HUDEP-2 (cell line): ENCODE measurements at regions not wholly inside any gene's neighbourhood (a gene's known extent, or its start where the extent isn't known, plus 50 kb on each side); places are given as distances from the start of the nearest gene placed in this dataset.

ENCODE experiments used
- DNase-seq, 76 experiments: peaks; one replicate each; lab custom pipeline; 2025; ENCODE audit not compliant: unreplicated experiment in 76 of 76; lab: John Stamatoyannopoulos, UW

DNA sequence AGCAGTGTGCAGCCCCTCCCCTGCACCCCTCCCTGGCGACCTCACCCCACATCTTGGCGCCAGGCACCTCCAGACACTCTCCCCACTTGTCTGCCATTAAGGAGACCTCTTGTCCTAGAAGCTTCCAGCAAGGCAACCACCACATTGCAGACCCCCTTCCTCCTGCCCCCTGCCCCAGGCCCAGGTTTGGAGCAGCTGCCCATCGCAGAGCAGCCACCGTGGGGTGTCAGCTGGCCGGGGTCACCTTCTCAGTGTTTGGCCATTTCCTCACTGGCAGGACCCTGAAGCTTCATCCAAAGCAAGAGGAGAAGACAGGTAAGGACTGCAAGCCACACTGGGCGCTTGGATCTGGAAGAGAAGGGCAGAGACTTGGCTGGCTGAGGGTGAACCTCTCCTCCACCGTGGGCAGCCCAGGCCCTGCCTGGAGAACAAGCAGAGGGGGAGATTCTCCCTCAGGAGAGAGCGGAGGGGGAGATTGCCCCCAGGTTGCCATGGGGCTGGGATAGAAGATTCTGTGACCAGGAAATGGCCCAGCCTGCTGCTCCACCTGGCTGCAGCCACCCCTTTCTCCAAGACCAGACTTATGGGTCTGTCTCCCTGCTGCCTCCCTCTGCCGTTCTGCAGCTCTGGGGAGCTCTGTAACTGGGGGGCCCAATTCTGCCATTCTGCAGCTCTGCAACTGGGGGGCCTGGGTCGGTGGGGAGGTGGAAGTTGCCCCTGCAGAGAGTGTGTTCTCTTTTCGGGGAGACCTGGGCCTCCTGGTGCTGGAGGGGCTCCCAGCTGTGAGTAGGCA lies 72.9 kb upstream of the C14orf180 start:
- no peak for DNase-seq

DNA sequence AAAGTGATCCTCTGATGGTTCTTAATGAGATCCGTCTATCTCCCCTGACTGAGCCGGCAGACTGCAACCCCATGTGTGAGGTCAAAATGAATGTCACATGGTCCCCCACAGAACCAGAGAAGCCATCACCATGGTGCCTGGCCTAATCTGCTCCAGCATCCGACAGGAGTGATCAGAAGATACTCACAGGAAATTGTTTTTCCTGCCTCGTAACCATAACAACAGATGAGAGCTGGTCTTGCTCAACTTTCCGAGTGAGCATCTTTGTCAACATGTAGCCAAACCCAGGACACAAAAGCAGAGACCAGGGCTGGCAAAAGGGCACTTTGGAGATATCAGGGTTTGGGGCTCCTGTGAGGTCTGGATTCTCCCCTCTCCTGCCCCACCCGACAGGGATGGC lies 72.1 kb upstream of the C14orf180 start:
- no peak for DNase-seq

DNA sequence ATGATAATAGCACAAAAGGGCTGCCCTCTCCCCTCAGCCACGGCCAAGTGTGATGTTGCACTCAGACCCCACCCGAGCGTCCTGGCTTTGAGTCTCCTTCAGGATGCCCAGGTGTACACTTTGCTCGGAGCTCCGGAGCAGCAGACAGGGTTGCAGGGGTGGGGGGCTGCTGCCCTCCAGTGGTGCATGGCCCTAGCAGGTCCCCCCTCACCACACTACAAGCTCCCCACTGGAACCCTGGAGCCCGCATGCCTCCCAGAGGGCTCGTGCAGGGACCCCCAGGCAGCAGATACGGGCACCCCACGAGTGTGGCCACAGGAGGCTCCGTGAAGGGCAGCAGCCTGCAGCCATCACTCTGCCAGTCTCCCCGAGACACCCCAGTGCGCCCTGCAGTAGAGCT lies 69.9 kb upstream of the C14orf180 start:
- DNase-seq = no peak

DNA sequence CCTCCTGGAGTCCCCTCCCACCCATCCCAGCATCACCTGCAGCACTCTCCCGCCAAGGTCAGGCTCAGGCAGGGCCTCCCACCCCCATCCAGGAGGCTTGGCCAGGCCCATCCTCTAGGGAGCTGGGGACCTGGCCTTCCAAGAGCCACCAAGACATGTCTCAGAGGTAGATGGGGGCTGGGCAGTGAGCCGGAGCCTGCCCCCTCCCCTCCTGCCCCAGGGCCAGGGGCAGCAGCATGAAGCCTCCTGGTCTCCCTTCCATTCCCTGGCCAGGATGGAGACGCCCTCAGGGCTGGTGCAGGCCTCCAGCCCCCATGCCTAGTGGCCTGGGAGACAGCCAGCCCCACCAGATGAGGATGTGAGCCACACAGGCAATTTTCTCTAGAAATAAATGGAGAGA lies 69.3 kb upstream of the C14orf180 start:
- DNase-seq = no peak

DNA sequence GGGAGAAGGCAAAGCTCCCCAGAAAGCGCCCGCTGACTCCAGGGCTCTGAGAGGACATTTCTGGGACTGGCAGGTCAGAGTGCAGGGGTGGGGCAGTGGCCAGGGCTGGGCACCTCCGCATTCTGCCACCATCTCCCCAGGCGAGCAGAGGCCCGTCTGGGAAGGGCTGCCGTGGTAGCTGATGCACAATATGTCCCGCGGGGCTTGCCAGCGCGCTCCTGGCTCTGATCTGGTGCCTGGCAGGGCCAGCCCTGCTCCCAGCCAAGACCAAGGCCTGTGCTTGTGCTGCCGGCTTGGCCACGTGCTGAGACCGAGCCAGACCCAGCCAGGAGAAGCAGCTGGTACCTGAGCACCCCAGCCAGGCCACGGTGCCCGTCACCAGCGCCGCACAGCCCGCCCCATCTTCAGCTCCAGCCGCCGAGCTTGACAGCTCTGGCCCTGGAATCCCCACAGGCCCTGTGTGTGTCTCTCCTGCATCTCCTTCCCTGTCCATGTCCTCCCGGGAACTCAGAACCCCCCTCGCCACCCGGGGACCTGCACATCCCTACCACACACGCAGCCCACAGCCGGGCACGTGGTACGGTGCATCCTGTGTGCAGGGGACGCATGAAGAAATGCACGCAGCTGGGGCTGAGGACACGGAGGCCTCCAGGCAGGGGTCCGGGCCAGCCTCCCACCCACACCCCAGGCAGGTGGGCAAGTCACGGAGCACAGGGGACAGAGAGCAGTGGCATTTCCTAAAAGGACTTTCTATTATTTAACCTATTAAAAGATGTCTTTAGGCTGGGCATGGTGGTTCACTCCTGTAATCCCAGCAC lies 68.6 kb upstream of the C14orf180 start:
- no peak for DNase-seq

DNA sequence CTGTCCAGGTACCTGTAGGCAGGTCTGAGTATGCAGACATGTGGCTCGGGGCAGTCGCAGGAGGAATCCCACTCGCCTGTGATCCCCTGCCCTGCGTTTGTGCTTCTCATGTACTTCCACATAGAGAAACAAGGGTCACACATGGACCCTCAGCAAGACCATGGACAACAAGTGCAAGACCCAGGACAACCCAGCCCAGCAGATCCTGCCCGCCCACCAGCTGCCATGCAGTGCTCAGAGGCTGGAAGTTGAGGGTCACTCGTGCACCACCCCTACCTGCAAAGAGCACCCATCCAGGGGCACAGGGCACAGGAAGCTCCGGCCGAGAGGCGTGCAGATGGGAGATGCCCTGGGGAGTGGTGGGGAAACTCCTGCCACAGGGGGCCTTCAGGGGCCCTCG lies 67.5 kb upstream of the C14orf180 start:
- DNase-seq = no peak

DNA sequence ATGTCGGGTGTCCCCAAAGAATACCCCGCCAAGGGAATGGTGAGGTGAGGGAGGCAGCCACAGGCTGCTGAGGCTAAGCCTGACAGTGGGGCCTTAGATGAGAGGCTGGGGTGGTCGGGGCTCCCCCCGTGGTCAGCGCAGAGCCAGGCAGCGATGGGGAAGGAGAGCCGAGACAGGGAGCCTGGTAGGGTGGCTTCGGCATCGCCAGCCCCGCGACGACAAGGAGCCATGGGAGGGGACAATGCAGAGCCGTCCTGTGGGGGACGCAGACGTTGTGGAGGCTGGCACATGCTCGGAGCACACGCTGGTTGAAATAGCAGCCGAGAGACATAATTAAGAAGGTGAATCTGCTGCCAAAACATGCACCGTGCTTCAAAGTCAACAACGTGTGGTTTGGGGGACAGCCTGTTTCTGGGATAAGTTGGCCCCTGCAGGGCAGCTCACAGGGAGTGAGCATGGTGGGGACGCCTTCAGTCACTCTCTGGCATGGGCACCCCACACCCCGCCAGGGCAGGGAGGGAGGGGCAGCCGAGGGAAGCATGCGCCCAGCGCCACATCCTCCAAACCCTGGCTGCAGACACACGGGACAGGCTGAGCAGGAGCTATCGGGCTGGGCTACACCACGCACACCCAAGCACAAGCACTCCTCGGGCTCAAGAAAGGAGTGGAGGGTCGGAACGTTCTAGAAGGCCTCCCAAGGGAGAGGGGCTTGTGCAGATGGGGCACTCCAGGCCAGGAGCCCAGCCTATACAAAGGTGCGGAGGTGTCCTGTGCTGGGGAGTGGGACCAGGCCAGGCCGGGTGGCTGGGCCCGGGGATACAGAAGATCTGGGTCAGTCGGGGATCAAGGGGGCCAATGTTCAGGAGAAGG lies 66.6 kb upstream of the C14orf180 start:
- no peak for DNase-seq

DNA sequence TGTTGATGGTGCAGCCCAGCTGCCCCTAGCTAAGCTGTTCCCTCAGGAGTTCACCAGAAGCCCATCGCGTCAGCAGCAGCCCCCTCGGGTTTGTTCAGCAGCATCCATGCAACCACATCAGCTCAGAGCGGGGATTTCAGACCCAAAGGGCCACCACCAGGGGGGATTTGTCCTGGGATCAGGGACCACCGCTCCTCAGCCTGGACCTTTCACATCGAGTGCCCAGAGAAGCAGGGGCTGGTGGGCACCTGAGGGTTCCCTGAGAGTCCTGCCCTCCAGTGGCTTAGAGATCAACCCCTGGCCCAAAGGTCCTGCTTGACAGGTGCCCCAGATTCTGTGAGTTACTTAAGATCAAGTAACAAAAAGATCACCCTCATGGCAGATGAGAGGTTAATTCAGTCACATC lies 65.9 kb upstream of the C14orf180 start:
- no peak for DNase-seq

DNA sequence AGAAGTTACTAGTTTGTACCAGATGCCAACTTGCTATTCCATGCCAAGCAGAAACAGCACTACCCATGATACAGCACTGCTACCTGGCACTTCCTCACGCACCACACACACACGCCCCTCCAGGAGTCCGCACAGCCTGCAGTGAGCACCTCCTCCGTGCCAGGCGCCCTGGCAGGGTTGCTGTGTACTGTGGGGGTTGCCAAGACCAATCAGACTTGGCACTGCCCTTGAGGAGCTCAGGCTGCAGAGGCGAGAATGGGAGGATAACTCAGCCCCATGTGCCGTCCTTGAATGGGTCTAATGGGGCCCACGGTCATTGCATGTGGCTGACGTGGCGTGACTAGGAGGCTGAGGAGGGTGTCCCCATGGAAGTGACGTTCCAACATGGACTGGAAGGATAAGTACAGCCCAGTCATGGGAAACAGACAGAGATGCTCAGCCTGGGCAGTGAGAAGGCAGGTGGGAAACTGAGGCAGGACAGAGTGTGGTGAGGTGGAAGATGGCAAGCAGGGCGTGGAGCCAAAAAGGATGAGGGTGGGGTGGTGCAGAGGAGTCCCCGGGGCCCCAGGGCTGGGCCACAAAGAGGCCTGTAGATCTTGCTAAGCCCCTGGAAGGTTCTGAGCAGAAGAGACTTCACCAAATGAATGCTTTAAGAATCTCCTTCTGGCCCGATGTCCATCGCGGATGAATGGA lies 65.3 kb upstream of the C14orf180 start:
- DNase-seq = no peak

DNA sequence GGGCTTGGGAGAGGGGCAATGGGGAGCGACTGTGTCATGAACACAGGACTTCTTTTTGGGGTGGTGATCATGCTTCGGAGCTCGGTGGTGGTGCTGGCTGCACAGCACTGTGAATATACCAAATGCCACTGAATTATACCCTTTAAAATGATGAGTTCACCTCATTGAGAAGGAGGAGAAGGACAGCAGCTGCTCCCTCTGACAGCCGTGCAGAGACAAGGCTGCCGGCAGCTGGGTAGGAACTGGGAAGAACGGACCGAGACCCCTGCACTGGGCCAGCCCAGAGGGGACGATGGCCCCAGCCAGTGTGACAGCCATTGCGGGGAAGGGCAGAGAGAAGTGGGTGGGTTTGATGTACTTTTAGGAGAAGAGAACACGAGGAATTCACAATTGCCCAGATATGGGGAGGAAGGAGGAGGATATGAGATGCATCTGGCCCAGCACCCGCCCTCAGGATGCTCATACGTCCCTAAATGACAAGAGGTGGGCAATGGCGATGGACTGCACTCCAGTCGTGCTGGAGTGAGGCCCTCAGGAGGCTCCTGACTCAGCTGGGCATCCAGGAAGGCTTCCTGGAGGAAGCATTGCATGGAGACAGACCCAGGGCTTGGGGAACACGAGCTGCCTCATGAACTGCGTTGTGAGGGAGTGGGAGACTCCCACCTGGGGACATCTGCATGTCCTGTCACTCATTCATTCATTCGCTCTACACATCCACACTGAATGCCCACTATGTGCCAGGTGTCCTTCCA lies 64.3 kb upstream of the C14orf180 start:
- no peak for DNase-seq

DNA sequence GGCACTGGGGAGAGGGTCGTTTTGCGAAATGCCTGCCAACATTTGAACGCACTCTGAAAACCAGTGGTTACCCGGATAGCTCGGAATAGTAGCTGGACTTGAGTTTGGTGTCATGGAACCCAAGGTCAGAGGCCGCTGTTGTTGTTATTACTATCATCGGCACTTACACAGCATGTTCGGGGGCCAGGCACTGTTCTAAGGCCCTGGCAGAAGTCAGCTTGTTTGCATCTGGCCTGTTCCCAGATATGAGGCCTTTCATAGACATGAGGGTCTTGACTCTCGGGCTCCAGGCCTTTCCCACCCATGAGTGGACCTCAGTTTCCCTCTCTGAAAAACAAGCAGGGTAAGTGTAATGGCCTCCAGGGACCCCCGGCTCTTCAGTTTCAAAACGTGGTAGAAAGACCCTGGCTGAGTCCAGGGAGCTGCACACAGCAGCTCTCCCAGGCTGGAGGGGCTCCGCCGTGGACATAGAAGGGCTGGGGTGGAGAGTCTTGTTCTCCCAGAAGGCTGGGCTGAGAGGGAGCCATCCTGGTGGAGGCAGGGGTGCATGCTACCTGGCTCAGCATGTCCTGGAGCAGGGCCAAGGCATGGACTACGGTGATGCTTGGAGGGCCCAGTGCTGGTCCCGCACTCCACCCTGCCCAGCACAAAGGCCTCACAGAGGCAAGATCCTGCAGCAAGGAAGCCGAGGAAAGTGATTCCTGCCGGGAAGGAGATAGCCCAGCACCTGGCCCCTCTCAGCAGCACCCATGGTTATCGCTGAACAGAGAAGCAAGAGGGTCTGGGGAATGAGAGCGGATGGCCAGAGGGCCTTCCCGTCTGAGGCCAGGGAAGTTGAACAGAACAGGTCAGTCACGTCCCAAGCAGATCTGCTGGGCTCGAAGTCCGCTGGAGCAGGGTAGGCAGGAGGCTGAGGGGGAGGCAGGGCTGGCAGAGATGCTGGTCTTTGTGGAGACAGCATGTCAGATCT lies 63.5 kb upstream of the C14orf180 start:
- no peak for DNase-seq

DNA sequence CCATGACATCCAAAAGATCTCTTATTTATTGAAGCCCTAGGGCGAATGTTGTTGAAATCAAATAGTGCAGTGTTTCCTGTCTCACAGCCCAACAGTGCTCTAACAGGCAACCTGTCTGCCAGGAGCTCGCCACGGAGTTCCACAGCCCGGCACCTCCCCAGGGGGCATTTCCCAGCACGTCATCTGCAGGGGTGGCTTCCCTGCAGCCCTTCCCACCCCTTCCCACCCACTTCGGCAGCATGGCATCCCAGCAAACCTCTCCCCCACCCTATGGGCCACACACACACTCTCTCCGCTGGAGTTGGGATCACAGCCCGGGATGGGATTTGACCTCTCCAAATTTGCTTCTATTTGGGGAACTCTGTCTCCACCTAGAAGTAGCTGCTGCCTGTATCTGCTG lies 62.7 kb upstream of the C14orf180 start:
- no peak for DNase-seq

DNA sequence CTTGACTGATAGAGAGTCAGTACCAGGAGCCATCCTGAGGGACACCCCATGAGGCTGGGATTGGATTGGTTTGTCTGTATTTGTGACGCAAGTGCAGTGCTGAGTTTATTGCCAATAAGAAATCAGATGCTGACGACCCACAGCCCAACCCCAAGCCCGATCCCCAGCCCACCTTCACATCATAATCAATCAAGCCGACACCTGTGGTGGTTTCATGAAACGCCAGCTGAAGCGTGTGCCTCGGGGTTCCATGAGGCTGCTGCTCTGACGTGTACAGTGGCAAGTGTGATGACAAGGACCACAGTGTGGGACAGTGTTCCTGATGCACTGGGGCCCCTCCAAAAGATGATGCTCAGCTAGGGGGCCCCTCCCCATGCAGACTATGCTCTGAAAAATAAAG lies 62.1 kb upstream of the C14orf180 start:
- no peak for DNase-seq

DNA sequence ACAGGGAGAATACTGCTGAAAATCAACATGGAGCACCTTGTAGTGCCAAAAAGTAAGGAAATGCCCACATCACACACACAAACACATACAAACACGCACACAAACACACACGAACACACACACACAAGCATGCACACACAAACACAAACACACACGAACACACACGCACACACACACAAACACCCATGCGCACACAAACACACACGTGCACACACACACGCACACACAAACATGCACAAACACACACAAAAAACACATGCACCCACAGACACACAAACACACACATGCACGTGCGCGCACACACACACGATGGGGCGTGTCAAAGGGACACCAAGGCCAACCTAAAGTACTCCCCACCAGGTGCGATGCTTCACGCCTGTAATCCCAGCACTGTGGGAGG lies 61.7 kb upstream of the C14orf180 start:
- DNase-seq = no peak

DNA sequence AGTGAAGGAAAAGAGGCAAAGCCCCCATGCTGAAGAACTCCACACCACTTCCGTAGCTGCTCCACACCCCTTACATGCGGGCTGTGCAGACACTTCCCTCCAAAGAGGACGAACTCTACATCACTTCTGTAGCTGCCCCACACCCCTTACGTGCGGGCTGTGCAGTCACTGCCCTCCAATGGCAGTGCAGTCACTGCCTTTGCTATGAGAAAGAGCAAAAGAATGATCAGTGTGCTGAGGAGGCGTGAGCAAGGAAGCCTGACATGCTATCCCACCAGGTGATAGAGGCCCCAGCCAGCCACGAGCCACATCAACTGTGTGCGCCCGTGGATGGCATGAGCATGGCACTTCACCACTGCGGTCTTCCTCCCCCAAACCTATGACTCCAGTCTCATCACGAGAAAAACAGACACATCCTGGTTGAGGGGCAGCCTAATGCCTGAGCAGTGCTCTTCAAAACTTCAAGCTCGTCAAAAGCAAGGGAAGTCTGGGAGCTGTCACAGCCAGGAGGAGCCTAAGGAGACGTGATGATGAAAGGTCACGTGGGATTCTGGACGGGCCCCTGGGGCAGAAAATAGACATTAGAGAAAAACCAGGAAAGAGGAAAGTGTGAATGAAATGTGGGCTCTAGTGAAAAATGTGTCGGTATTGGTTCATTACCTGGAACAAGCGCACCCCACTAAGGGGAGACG lies 60.8 kb upstream of the C14orf180 start:
- DNase-seq = no peak

DNA sequence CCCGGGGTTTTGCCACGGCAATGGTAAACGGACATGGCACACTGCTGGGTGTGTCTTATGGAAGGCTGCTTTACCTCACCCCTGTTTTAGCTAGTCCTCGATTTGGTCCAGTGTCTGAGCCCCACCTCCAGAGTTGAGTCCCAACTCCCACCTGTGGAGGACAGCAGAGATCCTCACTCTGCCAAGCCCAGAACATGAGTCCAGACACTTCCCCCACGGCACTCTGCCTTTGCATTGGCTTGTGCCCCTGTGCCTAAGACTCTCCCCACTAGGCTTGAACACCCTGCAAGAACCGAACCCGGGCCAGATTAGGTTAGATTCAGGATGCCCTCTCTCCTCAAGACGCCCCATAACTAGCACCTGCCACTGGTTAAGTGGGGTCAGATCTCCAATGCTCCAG lies 59.8 kb upstream of the C14orf180 start:
- DNase-seq = no peak

DNA sequence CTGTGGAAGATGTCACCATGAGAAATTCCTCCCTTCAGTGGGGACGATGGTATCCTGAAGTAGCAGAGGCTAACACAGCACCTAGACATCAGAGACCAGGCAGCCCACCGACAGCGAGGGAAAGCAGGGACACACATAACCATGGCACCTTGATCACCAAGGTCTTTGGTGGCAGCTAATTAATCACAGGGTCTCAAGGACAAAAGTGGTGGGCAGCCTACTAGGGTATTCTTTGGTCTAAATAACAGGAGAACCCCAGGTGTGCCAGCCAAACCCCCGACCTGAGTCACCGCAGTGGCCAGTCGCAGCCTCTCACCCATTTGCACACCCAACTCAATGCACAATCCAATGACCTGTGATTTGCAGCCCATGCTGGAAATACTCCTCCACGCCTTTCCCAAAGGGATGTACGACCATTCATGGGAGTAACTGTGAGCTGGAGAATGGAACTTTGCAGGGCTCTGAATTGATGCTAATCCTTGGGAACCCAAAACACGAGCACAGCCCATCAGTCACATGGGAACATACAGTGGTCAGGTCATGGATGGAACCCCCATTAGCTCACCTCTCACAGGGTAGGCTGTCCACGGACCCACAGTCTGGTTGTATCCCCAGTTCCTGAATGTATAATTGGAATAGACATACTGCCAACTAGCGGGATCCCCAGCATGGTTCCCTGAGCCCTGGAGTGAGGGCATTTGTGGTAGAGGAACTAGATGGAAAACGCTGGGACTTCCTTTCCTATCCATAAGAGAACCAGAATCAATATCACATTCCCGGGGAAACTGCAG lies 58.7 kb upstream of the C14orf180 start:
- DNase-seq = no peak
